WTC11 (cell line): ENCODE measurements at regions not wholly inside any gene's neighbourhood (a gene's known extent, or its start where the extent isn't known, plus 50 kb on each side); places are given as distances from the start of the nearest gene placed in this dataset.

Experiments used
- ETV6 ChIP-seq: sonication (generic); formaldehyde crosslinking; IDR thresholded peaks from 2 replicates; pipeline ENCODE4 v1.8.1; 2022; ENCODE audit warnings: mild to moderate bottlenecking, missing genetic modification reagents
- IRF1 ChIP-seq: sonication (generic); formaldehyde crosslinking; IDR thresholded peaks from 2 replicates; pipeline ENCODE4 v1.8.0; 2023; ENCODE audit warnings: missing genetic modification reagents
- NFATC4 ChIP-seq: fragments of 250-450 bp; sonication (Bioruptor Pico); IDR thresholded peaks from 2 replicates; pipeline ENCODE4 v1.9.0; 2021; ENCODE audit warnings: mild to moderate bottlenecking
- SMAD3 ChIP-seq: sonication (generic); formaldehyde crosslinking; IDR thresholded peaks from 2 replicates; pipeline ENCODE4 v1.8.0; 2022; ENCODE audit warnings: missing genetic modification reagents, mild to moderate bottlenecking, borderline replicate concordance
- SP1 ChIP-seq: sonication (generic); formaldehyde crosslinking; conservative IDR thresholded peaks from 2 replicates; pipeline ENCODE4 v1.8.1; 2022; ENCODE audit warnings: missing genetic modification reagents
- TP53 ChIP-seq: sonication (generic); formaldehyde crosslinking; IDR thresholded peaks from 2 replicates; pipeline ENCODE4 v1.8.1; 2023; ENCODE audit warnings: mild to moderate bottlenecking, missing genetic modification reagents
- ZNF232 ChIP-seq: sonication (generic); formaldehyde crosslinking; IDR thresholded peaks from 2 replicates; pipeline ENCODE4 v1.8.0; 2022; ENCODE audit warnings: mild to moderate bottlenecking, missing genetic modification reagents
- ZNF317 ChIP-seq: sonication (generic); formaldehyde crosslinking; IDR thresholded peaks from 2 replicates; pipeline ENCODE4 v1.8.1; 2023; ENCODE audit warnings: low read depth, mild to moderate bottlenecking, moderate library complexity, missing genetic modification reagents, borderline replicate concordance
- ZNF416 ChIP-seq: fragments of 250-450 bp; sonication (Bioruptor Pico); IDR thresholded peaks from 2 replicates; pipeline ENCODE4 v1.9.0; 2021; ENCODE audit warnings: mild to moderate bottlenecking, inconsistent platforms
- TF ChIP-seq, protein P1 (sequence below): fragments of 200-600 bp; IDR thresholded peaks from 2 replicates; pipeline ENCODE4 v1.8.0; 2022; ENCODE audit warnings: antibody characterized with exemption
- TF ChIP-seq, protein P2 (sequence below): sonication (generic); formaldehyde crosslinking; IDR thresholded peaks from 2 replicates; pipeline ENCODE4 v1.8.1; 2023; ENCODE audit warnings: mild to moderate bottlenecking, moderate library complexity, missing genetic modification reagents

DNA sequence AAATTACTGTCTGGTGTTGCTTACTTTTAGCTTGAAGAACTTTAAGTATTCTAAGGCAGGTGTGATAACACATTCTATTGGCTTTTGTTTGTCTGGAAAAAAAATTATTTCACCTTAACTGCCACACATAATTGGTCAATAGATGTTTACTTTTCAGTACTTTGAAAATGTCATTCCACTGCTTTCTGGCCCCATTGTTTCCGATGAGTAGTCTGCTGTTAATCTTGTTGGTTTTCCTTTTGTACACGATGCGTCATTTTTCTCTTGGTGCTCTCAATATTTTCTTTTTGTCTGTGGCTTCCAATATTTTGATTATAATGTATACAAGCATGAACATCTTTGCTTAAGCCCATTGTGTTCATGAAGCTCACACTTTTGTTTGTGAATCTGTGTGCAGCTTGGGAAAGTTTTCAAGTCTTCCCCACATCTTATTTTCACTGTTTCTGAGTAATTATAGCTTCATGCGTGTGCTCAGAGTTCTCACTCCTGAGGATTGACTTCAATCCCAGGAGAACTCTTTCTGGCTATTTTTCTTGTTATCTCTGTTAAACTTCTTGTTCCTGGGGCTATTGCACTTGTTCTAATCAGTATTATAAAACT is 664.7 kb downstream of the IGSF11 start:
- TF ChIP-seq, protein P1, sequence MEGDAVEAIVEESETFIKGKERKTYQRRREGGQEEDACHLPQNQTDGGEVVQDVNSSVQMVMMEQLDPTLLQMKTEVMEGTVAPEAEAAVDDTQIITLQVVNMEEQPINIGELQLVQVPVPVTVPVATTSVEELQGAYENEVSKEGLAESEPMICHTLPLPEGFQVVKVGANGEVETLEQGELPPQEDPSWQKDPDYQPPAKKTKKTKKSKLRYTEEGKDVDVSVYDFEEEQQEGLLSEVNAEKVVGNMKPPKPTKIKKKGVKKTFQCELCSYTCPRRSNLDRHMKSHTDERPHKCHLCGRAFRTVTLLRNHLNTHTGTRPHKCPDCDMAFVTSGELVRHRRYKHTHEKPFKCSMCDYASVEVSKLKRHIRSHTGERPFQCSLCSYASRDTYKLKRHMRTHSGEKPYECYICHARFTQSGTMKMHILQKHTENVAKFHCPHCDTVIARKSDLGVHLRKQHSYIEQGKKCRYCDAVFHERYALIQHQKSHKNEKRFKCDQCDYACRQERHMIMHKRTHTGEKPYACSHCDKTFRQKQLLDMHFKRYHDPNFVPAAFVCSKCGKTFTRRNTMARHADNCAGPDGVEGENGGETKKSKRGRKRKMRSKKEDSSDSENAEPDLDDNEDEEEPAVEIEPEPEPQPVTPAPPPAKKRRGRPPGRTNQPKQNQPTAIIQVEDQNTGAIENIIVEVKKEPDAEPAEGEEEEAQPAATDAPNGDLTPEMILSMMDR: no peak
- no peak for TF ChIP-seq ZNF416 (CRISPR knock-in tag)
- TF ChIP-seq, protein P2, sequence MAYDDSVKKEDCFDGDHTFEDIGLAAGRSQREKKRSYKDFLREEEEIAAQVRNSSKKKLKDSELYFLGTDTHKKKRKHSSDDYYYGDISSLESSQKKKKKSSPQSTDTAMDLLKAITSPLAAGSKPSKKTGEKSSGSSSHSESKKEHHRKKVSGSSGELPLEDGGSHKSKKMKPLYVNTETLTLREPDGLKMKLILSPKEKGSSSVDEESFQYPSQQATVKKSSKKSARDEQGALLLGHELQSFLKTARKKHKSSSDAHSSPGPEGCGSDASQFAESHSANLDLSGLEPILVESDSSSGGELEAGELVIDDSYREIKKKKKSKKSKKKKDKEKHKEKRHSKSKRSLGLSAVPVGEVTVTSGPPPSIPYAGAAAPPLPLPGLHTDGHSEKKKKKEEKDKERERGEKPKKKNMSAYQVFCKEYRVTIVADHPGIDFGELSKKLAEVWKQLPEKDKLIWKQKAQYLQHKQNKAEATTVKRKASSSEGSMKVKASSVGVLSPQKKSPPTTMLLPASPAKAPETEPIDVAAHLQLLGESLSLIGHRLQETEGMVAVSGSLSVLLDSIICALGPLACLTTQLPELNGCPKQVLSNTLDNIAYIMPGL: no peak
- TF ChIP-seq TP53: no peak
- peak; percentile 100 for TF ChIP-seq ZNF317 (CRISPR knock-in tag)
- no peak for TF ChIP-seq SMAD3 (CRISPR knock-in tag)
- no peak for TF ChIP-seq ETV6 (CRISPR knock-in tag)
- no peak for TF ChIP-seq IRF1 (CRISPR knock-in tag)
- no peak for TF ChIP-seq SP1
- no peak for TF ChIP-seq ZNF232 (CRISPR knock-in tag)
- TF ChIP-seq NFATC4: no peak
